GM12878 (cell line): ENCODE measurements at regions not wholly inside any gene's neighbourhood (a gene's known extent, or its start where the extent isn't known, plus 50 kb on each side); places are given as distances from the start of the nearest gene placed in this dataset.

ENCODE experiments used
- ATAC-seq: fragments of 200-7000 bp; cut with Tn5 transposase; 3 replicates; pipeline ENCODE4 v1.9.1; 2020; ENCODE audit warnings: mild to moderate bottlenecking, moderate library complexity
- BruUV-seq: library from RNA; stranded (reverse); fragments of 400-500 nt; replicated peaks from 2 replicates; lab custom pipeline; 2021; lab: Mats Ljungman, UMichigan
- CTCF ChIA-PET: fragments of 300-600 bp; sonication (Branson Sonifier 250); formaldehyde crosslinking; extraction: SDS; loops from one replicate; lab custom pipeline; 2021; ENCODE audit warnings: inconsistent platforms; lab: Yijun Ruan, JAX
- POLR2A ChIA-PET: fragments of 350-600 bp; formaldehyde crosslinking; extraction: SDS; loops from one replicate; lab custom pipeline; 2021; ENCODE audit warnings: inconsistent platforms; lab: Charles Lee
- RAD21 ChIA-PET: fragments of 300-600 bp; sonication (Branson Sonifier 250); formaldehyde crosslinking; loops from one replicate; lab custom pipeline; 2023; ENCODE audit warnings: antibody characterized with exemption; ENCODE audit not compliant: unreplicated experiment; lab: Charles Lee
- SMC1A ChIA-PET: fragments of 300-600 bp; sonication (Branson Sonifier 250); formaldehyde crosslinking; loops from one replicate; lab custom pipeline; 2023; ENCODE audit not compliant: unreplicated experiment, uncharacterized antibody; lab: Charles Lee
- DNase-seq: peaks from one replicate; pipeline ENCODE4 v3.0.0-alpha.2; 2011; ENCODE audit warnings: low read depth, low spot score
- FAIRE-seq: peaks from 3 replicates; lab custom pipeline; 2011; peaks lifted over from hg19 to GRCh38; lab: Jason Lieb, UNC
- H2AFZ ChIP-seq: 2 replicates; pipeline ENCODE4 v1.6.0; 2011; ENCODE audit warnings: low read depth, low read length, control low read depth; ENCODE audit not compliant: control insufficient read depth
- H3K27ac ChIP-seq: 2 replicates; pipeline ENCODE4 v1.5.1; 2011; ENCODE audit warnings: control low read depth; ENCODE audit not compliant: control insufficient read depth, insufficient read depth
- H3K27me3 ChIP-seq, 2 experiments: replicated peaks in 1 of 2; 2 replicates each; pipeline versions ENCODE4 v1.6.0 to v1.6.1; 2011; ENCODE audit warnings: low read length in 1 of 2; ENCODE audit not compliant: control insufficient read depth in 2 of 2, insufficient read depth in 2 of 2
- H3K36me3 ChIP-seq, 2 experiments: 2 replicates each; pipeline ENCODE4 v1.5.1; 2011; ENCODE audit warnings: low read length in 1 of 2; ENCODE audit not compliant: control insufficient read depth in 2 of 2, insufficient read depth in 2 of 2
- H3K4me1 ChIP-seq: 2 replicates; pipeline ENCODE4 v1.6.1; 2011; ENCODE audit warnings: mild to moderate bottlenecking, low read length, moderate library complexity, mixed read lengths; ENCODE audit not compliant: control insufficient read depth, insufficient read depth
- H3K4me2 ChIP-seq: 2 replicates; pipeline ENCODE4 v1.6.0; 2011; ENCODE audit warnings: control low read depth; ENCODE audit not compliant: control insufficient read depth, insufficient read depth
- H3K4me3 ChIP-seq: fragments of 200-600 bp; sonication (generic); 2 replicates; pipeline ENCODE4 v1.5.1; 2016
- H3K79me2 ChIP-seq: 2 replicates; pipeline ENCODE4 v1.6.0; 2011; ENCODE audit warnings: low read length; ENCODE audit not compliant: control insufficient read depth, insufficient read depth
- H3K9ac ChIP-seq: 2 replicates; pipeline ENCODE4 v1.8.0; 2011; ENCODE audit warnings: low read length, control low read depth, mixed read lengths; ENCODE audit not compliant: control insufficient read depth, insufficient read depth
- H3K9me3 ChIP-seq: replicated peaks from 3 replicates; pipeline ENCODE4 v1.5.1; 2011; ENCODE audit warnings: mild to moderate bottlenecking, low read length; ENCODE audit not compliant: control insufficient read depth, insufficient read depth
- H4K20me1 ChIP-seq: 2 replicates; pipeline ENCODE4 v1.6.0; 2011; ENCODE audit not compliant: control insufficient read depth, insufficient read depth
- BACH1 ChIP-seq: fragments of 450-650 bp; IDR thresholded peaks from 2 replicates; pipeline ENCODE4 v1.6.1; 2017; ENCODE audit warnings: mild to moderate bottlenecking, borderline replicate concordance
- SUPT20H ChIP-seq: IDR thresholded peaks from 2 replicates; pipeline ENCODE4 v1.6.1; 2011; ENCODE audit warnings: low read depth, mild to moderate bottlenecking, low read length, moderate library complexity, borderline replicate concordance; ENCODE audit not compliant: control insufficient read depth
- WGBS: methylation state at CpG from one replicate; pipeline ENCODE4 v1.1.6; 2016; ENCODE audit warnings: low lambda C conversion rate; ENCODE audit not compliant: insufficient replicate concordance, insufficient coverage; ENCODE audit errors: missing lambda C conversion rate; 5-methylcytosine and 5-hydroxymethylcytosine counted together
- in situ Hi-C: fragments of 300-500 bp; cut with MboI; formaldehyde crosslinking; loops from 9 replicates; pipeline ENCODE4 v1.14.3; 2018; ENCODE audit warnings: mixed read lengths
- intact Hi-C: fragments of 100-400 bp; cut with micrococcal nuclease; formaldehyde crosslinking; loops from one replicate; pipeline ENCODE4 v1.14.2; 2022; ENCODE audit not compliant: unreplicated experiment
- TF ChIP-seq, protein P1 (sequence below): fragments of 450-650 bp; IDR thresholded peaks from 2 replicates; pipeline ENCODE4 v1.6.1; 2016; ENCODE audit warnings: mild to moderate bottlenecking
- TF ChIP-seq, protein P2 (sequence below): IDR thresholded peaks from 2 replicates; pipeline ENCODE4 v1.6.1; 2012; ENCODE audit warnings: improper control_type of control experiment, low read depth, low read length; ENCODE audit not compliant: insufficient replicate concordance
- TF ChIP-seq, protein P3 (sequence below): fragments of 450-650 bp; formaldehyde crosslinking; IDR thresholded peaks from 2 replicates; pipeline ENCODE4 v1.5.0; 2022; ENCODE audit warnings: mild to moderate bottlenecking, missing genetic modification characterization

DNA sequence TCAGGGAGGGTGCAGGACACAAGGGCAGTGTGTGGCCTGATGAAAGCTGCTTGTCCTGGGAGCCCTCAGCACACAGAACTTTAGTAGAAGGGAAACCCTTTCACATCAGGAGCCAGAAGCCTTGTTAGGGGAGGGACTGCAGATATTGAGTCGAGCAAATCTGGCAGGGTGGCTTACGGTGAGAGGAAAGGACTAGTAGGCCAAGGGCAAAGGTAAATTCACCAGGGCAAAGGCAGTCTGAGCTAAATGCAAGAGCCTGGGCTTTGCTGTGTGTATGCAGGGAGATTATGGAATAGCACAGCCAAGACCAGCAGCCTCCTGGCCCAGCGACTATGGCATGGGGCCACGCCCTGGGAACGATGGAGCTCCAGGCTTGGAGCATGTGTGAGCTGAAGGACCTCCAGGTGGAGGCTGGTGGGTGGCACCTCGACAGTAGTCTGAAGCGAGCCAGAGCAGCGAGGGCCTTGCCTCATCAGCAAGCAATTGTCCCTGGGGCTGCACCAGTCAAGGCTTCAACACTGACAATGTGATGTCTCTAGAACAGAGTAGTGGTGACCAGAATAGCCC, 76.1 kb downstream of the CCR1 start:
- POLR2A ChIA-PET = no interaction called here
- intact Hi-C loops (no loop called here), in situ Hi-C loops (no loop called here)
- Histone ChIP-seq H3K9ac (no peak overlapping the region), H3K4me3 (no peak overlapping the region), H3K9me3 (no peaks in the 10 kb centered on the region), H3K36me3 (no peaks in the 10 kb centered on the region), H3K27ac (no peak overlapping the region), H3K4me2 (no peak overlapping the region), H3K27me3 (no peaks in the 10 kb centered on the region; a peak in 1 of 4 replicates), H2AFZ (no peak overlapping the region), H3K4me1 (no peaks in the 10 kb centered on the region; the same call in 1 of the 2 replicates), H4K20me1 (no peaks in the 10 kb centered on the region), H3K79me2 (no peaks in the 10 kb centered on the region)
- DNase-seq (no peak), FAIRE-seq (no peak), ATAC-seq (no peak)
- BruUV-seq = no TSS peak
- TF ChIP-seq, protein P1, sequence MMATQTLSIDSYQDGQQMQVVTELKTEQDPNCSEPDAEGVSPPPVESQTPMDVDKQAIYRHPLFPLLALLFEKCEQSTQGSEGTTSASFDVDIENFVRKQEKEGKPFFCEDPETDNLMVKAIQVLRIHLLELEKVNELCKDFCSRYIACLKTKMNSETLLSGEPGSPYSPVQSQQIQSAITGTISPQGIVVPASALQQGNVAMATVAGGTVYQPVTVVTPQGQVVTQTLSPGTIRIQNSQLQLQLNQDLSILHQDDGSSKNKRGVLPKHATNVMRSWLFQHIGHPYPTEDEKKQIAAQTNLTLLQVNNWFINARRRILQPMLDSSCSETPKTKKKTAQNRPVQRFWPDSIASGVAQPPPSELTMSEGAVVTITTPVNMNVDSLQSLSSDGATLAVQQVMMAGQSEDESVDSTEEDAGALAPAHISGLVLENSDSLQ = no peak
- TF ChIP-seq BACH1 = no peak
- TF ChIP-seq SUPT20H = no peak
- WGBS = 39% methylated on average over 8 of the region's 8 CpGs
- RAD21 ChIA-PET = no interaction called here
- CTCF ChIA-PET = no interaction called here
- SMC1A ChIA-PET = interaction anchor here (1.2 kb wide), 1 partner anchor 77 kb away, joined by 3 read pairs; no protein-coding TSS in a partner anchor

DNA sequence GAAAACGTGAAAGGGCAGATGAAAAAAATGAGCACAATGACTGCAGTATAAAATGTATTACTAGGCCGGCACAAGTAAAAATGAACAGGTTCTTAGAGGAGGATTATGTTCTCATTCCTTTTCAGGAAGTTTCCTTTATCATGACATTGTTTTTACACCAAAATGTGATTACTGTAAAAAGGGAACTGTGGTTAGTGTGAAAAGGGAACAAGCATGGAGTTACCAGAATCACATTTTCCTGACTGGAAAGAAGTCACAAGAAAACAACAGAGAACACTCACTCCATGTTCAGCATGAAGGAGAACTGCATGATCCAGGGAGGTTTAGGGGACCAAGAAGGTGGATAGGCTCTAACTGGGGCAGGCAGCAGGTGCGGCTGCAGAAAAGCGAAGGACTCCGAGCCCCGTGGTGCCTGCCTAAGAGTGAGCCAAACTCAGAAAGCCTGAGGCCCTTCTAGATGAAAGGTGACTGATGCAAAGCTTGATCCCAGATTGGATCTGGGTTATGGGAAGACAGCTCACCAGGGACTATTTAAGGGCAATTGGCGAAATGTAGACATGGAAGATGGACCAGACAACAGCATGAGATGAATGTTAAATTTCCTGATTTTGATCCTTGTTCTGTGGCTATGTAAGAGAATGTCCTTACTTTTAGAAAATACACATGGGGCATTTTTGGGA, 77.3 kb downstream of the CCR1 start:
- Histone ChIP-seq H3K27me3 (no peaks in the 10 kb centered on the region; a peak in 1 of 4 replicates), H3K36me3 (no peaks in the 10 kb centered on the region), H3K79me2 (no peaks in the 10 kb centered on the region), H3K4me2 (no peak overlapping the region), H3K9me3 (no peaks in the 10 kb centered on the region), H4K20me1 (no peaks in the 10 kb centered on the region), H3K4me3 (no peak overlapping the region), H3K9ac (no peak overlapping the region), H2AFZ (no peak overlapping the region), H3K4me1 (no peaks in the 10 kb centered on the region; the same call in 1 of the 2 replicates), H3K27ac (no peak overlapping the region)
- CTCF ChIA-PET = no interaction called here
- POLR2A ChIA-PET = no interaction called here
- ATAC-seq = no peak
- WGBS = 58% methylated on average over 7 of the region's 7 CpGs
- SMC1A ChIA-PET = no interaction called here
- FAIRE-seq = no peak
- in situ Hi-C loops = no loop called here
- DNase-seq = no peak
- intact Hi-C loops = no loop called here
- no TSS peak for BruUV-seq
- RAD21 ChIA-PET = no interaction called here
- TF ChIP-seq, protein P2, sequence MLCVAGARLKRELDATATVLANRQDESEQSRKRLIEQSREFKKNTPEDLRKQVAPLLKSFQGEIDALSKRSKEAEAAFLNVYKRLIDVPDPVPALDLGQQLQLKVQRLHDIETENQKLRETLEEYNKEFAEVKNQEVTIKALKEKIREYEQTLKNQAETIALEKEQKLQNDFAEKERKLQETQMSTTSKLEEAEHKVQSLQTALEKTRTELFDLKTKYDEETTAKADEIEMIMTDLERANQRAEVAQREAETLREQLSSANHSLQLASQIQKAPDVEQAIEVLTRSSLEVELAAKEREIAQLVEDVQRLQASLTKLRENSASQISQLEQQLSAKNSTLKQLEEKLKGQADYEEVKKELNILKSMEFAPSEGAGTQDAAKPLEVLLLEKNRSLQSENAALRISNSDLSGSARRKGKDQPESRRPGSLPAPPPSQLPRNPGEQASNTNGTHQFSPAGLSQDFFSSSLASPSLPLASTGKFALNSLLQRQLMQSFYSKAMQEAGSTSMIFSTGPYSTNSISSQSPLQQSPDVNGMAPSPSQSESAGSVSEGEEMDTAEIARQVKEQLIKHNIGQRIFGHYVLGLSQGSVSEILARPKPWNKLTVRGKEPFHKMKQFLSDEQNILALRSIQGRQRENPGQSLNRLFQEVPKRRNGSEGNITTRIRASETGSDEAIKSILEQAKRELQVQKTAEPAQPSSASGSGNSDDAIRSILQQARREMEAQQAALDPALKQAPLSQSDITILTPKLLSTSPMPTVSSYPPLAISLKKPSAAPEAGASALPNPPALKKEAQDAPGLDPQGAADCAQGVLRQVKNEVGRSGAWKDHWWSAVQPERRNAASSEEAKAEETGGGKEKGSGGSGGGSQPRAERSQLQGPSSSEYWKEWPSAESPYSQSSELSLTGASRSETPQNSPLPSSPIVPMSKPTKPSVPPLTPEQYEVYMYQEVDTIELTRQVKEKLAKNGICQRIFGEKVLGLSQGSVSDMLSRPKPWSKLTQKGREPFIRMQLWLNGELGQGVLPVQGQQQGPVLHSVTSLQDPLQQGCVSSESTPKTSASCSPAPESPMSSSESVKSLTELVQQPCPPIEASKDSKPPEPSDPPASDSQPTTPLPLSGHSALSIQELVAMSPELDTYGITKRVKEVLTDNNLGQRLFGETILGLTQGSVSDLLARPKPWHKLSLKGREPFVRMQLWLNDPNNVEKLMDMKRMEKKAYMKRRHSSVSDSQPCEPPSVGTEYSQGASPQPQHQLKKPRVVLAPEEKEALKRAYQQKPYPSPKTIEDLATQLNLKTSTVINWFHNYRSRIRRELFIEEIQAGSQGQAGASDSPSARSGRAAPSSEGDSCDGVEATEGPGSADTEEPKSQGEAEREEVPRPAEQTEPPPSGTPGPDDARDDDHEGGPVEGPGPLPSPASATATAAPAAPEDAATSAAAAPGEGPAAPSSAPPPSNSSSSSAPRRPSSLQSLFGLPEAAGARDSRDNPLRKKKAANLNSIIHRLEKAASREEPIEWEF = no peak
- TF ChIP-seq, protein P3, sequence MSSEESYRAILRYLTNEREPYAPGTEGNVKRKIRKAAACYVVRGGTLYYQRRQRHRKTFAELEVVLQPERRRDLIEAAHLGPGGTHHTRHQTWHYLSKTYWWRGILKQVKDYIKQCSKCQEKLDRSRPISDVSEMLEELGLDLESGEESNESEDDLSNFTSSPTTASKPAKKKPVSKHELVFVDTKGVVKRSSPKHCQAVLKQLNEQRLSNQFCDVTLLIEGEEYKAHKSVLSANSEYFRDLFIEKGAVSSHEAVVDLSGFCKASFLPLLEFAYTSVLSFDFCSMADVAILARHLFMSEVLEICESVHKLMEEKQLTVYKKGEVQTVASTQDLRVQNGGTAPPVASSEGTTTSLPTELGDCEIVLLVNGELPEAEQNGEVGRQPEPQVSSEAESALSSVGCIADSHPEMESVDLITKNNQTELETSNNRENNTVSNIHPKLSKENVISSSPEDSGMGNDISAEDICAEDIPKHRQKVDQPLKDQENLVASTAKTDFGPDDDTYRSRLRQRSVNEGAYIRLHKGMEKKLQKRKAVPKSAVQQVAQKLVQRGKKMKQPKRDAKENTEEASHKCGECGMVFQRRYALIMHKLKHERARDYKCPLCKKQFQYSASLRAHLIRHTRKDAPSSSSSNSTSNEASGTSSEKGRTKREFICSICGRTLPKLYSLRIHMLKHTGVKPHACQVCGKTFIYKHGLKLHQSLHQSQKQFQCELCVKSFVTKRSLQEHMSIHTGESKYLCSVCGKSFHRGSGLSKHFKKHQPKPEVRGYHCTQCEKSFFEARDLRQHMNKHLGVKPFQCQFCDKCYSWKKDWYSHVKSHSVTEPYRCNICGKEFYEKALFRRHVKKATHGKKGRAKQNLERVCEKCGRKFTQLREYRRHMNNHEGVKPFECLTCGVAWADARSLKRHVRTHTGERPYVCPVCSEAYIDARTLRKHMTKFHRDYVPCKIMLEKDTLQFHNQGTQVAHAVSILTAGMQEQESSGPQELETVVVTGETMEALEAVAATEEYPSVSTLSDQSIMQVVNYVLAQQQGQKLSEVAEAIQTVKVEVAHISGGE (CRISPR knock-in tag) = no peak
